H1 (cell line): ENCODE measurements at regions not wholly inside any gene's neighbourhood (a gene's known extent, or its start where the extent isn't known, plus 50 kb on each side); places are given as distances from the start of the nearest gene placed in this dataset.

Experiments used
- PHF8 ChIP-seq: fragments of 200-600 bp; sonication (generic); conservative IDR thresholded peaks from 2 replicates; pipeline ENCODE4 v1.7.1; 2012; ENCODE audit warnings: low read depth, mild to moderate bottlenecking, inconsistent platforms, low read length, moderate library complexity
- ZNF274 ChIP-seq: IDR thresholded peaks from 2 replicates; pipeline ENCODE4 v1.7.0; 2012; ENCODE audit warnings: low read length, borderline replicate concordance; ENCODE audit errors: extremely low read depth

DNA sequence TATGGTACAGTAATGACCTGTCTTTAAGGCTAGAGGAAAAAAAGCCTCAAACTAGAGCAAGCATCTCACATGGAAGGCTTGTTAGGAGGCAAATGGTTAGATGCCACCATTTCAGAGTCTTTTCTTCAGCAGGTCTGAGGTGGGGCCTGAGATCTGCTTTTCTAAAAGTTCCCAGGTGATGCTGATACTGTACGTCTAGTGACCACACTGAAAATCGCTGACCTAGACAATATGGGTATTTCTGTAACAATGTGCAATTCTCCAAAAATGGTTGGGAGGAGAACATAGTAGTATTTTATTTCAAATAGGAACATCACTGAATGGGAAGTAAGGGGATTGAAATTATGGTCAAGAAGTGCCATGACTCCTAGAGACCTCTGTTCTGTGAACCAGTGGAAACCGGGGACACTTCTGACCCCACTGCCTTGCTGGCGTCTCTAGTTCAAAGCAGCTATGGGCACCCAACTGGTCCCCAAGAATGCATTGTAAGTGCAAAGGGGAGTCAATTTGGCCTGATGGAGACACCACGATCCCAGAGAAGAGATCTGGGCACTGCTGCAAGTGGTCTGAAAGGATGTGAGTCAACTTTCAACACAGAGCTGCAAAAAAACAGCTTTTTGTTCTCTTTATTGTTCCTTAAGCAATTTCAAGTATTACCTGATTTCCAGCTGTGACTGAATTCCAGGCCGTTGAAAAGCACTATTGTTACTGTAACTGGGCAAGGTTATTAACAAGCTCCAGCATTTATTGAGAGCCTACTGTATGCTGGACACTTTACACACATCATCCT, 54.4 kb upstream of the PLEKHG7 start (continued):
- TF ChIP-seq PHF8 (no peak), ZNF274 (no peak)
